ENCODE measurements at regions not wholly inside any gene's neighbourhood (a gene's known extent, or its start where the extent isn't known, plus 50 kb on each side); places are given as distances from the start of the nearest gene placed in this dataset.

DNA sequence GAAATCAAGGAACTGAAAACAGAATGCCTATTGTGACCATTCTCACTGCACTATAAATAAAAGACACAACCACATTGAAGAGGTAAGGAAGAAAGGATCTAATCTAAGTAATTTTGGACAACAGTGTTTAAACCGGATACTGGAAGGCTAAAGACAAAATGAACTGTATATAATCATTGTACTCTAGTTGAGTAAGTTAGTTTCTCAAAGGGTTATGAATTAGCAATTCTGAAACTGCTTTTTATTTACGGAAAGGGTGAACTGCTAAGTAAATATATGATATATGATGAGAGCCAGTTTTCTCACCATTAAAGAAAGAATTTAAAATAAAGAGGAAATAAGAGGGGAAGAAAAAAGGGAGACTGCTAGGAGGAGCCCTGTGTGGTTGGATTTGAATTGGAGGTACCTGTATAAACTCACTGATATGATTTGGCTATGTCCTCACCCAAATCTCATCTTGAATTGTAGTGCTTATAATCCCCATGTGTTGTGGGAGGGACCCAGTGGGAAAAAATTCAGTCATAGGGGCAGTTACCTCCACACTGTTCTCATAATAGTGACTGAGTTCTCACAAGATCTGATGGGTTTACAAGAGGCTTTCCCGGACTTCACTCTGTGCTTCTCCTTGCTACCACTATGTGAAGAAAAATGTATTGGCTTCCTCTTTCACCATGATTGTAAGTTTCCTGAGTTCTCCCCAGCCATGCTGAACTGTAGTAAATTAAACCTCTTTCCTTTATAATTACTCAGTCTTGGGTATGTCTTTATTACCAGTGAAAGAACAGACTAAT, 607.7 kb downstream of the PYDC2 start:
- Histone ChIP-seq H3K4me1 (ENCODE audit: insufficient read depth, insufficient read length) (no peaks in the 10 kb centered on the region), H3K9me3 (ENCODE audit: insufficient read depth, low read length) (no peaks in the 10 kb centered on the region), H3K36me3 (ENCODE audit: insufficient read depth, insufficient read length, low read length) (no peaks in the 10 kb centered on the region), H3K9ac (ENCODE audit: insufficient read length, low read depth) (no peak overlapping the region), H3K4me3 (ENCODE audit: insufficient read length, low read depth) (no peak overlapping the region), H3K27me3 (ENCODE audit: insufficient read depth, insufficient read length) (no peaks in the 10 kb centered on the region)
- TF ChIP-seq SUZ12 (IDR thresholded peaks at IDR 0.05; ENCODE audit: extremely low read depth, insufficient read depth, insufficient read length), result no peak
- no peak for DNase-seq (ENCODE audit: low read depth, low spot score)

DNA sequence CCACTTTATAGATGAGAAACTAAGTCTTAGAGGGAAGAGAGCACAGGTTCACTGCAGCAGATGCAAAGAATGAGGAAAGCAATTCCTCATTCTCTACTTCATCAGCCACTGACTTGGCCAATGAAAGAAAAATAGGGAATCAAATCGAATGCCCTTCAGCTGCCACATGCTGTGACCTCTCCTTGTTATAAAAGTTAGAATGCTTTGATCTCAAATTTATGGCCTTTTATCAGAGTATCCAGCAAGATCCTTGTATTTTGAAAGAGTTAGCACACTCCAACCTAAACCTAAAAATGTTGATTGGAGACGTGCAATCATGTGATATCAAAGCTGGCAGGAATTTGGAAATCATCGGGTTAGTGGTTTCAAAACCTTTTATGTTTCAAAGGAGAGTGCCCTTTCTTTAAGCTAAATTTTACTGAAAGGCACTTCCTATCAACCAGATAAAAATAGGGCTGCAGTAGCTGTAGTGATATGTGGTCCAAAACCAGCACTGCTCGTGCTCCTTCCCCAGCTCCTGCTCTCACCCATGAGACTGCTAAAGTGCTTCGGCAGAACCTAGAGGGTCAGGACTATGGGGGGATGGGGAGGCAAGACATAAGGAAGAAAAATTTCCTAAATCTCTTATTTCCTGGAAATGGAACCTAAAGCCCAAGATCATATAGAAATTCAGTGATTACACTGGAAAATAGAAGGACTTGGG, 617.0 kb downstream of the PYDC2 start:
- no peaks in the 10 kb centered on the region for H3K27me3 ChIP-seq (ENCODE audit: insufficient read depth, insufficient read length)
- H3K4me3 ChIP-seq (ENCODE audit: insufficient read length, low read depth), result no peak overlapping the region
- H3K4me1 ChIP-seq (ENCODE audit: insufficient read depth, insufficient read length), result no peaks in the 10 kb centered on the region
- no peaks in the 10 kb centered on the region for H3K9me3 ChIP-seq (ENCODE audit: insufficient read depth, low read length)
- no peak overlapping the region for H3K9ac ChIP-seq (ENCODE audit: insufficient read length, low read depth)
- H3K36me3 ChIP-seq (ENCODE audit: insufficient read depth, insufficient read length, low read length), result no peaks in the 10 kb centered on the region
- DNase-seq (ENCODE audit: low read depth, low spot score), result no peak
- TF ChIP-seq ZNF274 (IDR thresholded peaks at IDR 0.05; ENCODE audit: low read depth, low read length) (no peak), SUZ12 (IDR thresholded peaks at IDR 0.05; ENCODE audit: extremely low read depth, insufficient read depth, insufficient read length) (no peak), YY1 (IDR thresholded peaks at IDR 0.05; ENCODE audit: insufficient read depth, insufficient read length) (no peak)

DNA sequence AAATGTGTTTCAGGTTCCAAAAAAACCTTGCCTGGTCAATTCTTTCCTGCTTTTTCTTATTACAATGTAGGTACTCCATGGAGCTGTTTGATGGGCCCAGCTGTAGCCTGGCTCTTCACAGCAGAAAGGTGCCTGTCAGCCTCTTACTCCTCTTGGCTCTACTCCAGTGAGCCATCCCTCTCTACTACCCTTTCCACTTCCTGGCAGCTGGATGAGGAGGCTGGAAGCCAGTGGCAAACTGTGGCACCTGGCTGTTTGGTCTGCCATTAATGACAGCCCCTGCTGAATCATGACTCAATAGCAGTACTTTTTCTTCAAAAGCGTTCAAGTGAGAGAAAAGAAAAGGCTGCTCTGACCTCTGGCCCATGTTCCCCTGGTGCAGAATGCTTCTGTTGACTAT, 618.1 kb downstream of the PYDC2 start:
- no peak for DNase-seq (ENCODE audit: low read depth, low spot score)
- no peaks in the 10 kb centered on the region for H3K9me3 ChIP-seq (ENCODE audit: insufficient read depth, low read length)
- H3K9ac ChIP-seq (ENCODE audit: insufficient read length, low read depth), result no peak overlapping the region
- no peak overlapping the region for H3K4me3 ChIP-seq (ENCODE audit: insufficient read length, low read depth)
- TF ChIP-seq YY1 (IDR thresholded peaks at IDR 0.05; ENCODE audit: insufficient read depth, insufficient read length) (no peak), ZNF274 (IDR thresholded peaks at IDR 0.05; ENCODE audit: low read depth, low read length) (no peak), SUZ12 (IDR thresholded peaks at IDR 0.05; ENCODE audit: extremely low read depth, insufficient read depth, insufficient read length) (no peak)
- H3K4me1 ChIP-seq (ENCODE audit: insufficient read depth, insufficient read length), result no peaks in the 10 kb centered on the region
- no peaks in the 10 kb centered on the region for H3K36me3 ChIP-seq (ENCODE audit: insufficient read depth, insufficient read length, low read length)
- no peaks in the 10 kb centered on the region for H3K27me3 ChIP-seq (ENCODE audit: insufficient read depth, insufficient read length)

DNA sequence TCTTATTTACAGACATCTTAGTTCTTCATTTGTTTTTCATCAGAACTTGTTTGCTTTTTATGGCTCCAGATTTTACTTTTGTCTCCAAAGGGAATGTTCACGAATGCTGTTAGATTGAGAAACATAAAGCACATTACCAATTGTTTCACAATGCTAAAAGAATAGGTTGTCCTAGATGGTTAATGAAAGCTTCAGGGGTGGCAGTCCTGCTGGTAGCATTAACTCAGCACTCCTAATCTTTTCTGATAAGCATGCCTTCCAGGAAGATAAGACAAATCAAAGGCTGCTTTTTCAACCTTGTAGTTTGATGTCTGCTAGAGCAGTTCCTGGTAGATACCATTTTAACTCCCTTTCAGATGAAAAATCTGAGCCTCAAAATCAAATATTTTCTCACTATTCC, 619.4 kb downstream of the PYDC2 start:
- TF ChIP-seq ZNF274 (IDR thresholded peaks at IDR 0.05; ENCODE audit: low read depth, low read length), result no peak
- no peak for DNase-seq (ENCODE audit: low read depth, low spot score)
- Histone ChIP-seq H3K9me3 (ENCODE audit: insufficient read depth, low read length) (no peaks in the 10 kb centered on the region), H3K4me1 (ENCODE audit: insufficient read depth, insufficient read length) (no peaks in the 10 kb centered on the region), H3K36me3 (ENCODE audit: insufficient read depth, insufficient read length, low read length) (no peaks in the 10 kb centered on the region), H3K4me3 (ENCODE audit: insufficient read length, low read depth) (no peak overlapping the region), H3K9ac (ENCODE audit: insufficient read length, low read depth) (no peak overlapping the region), H3K27me3 (ENCODE audit: insufficient read depth, insufficient read length) (no peaks in the 10 kb centered on the region)

DNA sequence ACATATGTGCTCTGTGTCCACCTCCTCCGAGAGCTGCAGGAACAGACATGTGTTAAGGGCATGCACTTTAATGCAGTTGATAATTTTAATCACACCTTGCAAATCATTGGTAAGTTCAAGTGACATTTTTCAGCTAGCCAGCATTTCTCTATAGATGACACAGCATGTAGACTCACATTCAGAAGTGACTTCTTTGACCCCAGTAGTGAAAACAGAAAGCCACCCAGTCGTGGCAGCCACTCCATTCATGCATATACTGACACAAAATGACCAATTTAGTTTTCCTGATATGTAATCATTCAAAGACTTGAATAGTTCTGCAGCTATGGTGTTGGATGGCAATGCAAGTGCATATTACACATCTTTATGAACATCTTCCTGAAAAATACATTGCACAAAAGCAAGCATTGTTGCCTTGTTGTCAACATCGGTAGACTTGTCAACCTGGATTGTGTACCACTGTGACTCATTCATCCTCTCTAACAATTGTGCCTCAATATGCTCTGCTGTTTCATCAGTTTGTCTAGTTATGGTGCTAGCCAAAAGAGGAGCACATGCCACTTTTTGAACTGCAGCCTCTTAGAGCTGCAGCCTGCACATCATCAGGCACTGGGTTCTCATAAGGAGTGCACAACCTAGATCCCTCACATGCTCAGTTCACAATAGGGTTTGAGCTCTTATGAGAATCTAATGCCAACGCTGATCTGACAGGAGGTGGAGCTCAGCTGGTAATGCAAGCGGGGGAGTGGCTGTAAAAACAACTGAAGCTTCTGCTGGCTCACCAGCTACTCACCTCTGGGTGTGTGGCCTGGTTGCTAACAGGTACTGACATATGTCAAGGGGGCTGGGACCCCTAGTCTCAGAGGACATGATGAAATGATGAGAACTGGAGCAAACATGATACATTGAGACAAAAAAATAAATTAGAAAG, 622.0 kb downstream of the PYDC2 start:
- Histone ChIP-seq H3K9ac (ENCODE audit: insufficient read length, low read depth) (no peak overlapping the region), H3K4me1 (ENCODE audit: insufficient read depth, insufficient read length) (no peaks in the 10 kb centered on the region), H3K9me3 (ENCODE audit: insufficient read depth, low read length) (no peaks in the 10 kb centered on the region), H3K36me3 (ENCODE audit: insufficient read depth, insufficient read length, low read length) (no peaks in the 10 kb centered on the region), H3K4me3 (ENCODE audit: insufficient read length, low read depth) (no peak overlapping the region), H3K27me3 (ENCODE audit: insufficient read depth, insufficient read length) (no peaks in the 10 kb centered on the region)
- no peak for TF ChIP-seq ZNF274 (IDR thresholded peaks at IDR 0.05; ENCODE audit: low read depth, low read length)
- no peak for DNase-seq (ENCODE audit: low read depth, low spot score)

All from NT2/D1 (cell line).